Esophagus (tissue), 2 donors: ENCODE measurements at regions not wholly inside any gene's neighbourhood (a gene's known extent, or its start where the extent isn't known, plus 50 kb on each side); places are given as distances from the start of the nearest gene placed in this dataset.

Experiments used
- H3K27ac ChIP-seq, 2 donors: one replicate each; pipeline ENCODE4 v1.5.1; 2013; ENCODE audit warnings: low read depth in 2 of 2, mild to moderate bottlenecking in 2 of 2, inconsistent platforms in 1 of 2, low read length in 1 of 2, moderate library complexity in 1 of 2
- H3K27me3 ChIP-seq, 2 donors: one replicate each; pipeline ENCODE4 v1.6.1; 2013; ENCODE audit warnings: low read length in 2 of 2, control low read depth in 1 of 2, mild to moderate bottlenecking in 1 of 2; ENCODE audit not compliant: insufficient read depth in 2 of 2, control insufficient read depth in 1 of 2
- H3K36me3 ChIP-seq, 2 donors: one replicate each; pipeline ENCODE4 v1.6.1; 2013; ENCODE audit warnings: low read length in 1 of 2; ENCODE audit not compliant: control insufficient read depth in 2 of 2, insufficient read depth in 2 of 2
- H3K4me1 ChIP-seq, 2 donors: one replicate each; pipeline ENCODE4 v1.6.1; 2013; ENCODE audit warnings: low read length in 1 of 2; ENCODE audit not compliant: control insufficient read depth in 2 of 2, insufficient read depth in 2 of 2
- H3K4me3 ChIP-seq, 2 donors: one replicate each; pipeline ENCODE4 v1.5.1; 2013; ENCODE audit warnings: low read length in 2 of 2, mild to moderate bottlenecking in 2 of 2, low read depth in 1 of 2, moderate library complexity in 1 of 2
- H3K9me3 ChIP-seq, 2 donors: one replicate each; pipeline ENCODE4 v1.6.1; 2013; ENCODE audit warnings: mild to moderate bottlenecking in 2 of 2, low read depth in 1 of 2, low read length in 1 of 2, moderate library complexity in 1 of 2; ENCODE audit not compliant: control insufficient read depth in 2 of 2, insufficient read depth in 1 of 2
- WGBS, 2 donors: extraction: QIAGEN DNeasy Blood & Tissue Kit; methylation state at CpG; one replicate each; pipeline ENCODE4 v1.1.7; 2013; 5-methylcytosine and 5-hydroxymethylcytosine counted together
- donor health status: healthy with polysubstance abuse.
- donor health status: Bipolar disorder and iron deficiency.

DNA sequence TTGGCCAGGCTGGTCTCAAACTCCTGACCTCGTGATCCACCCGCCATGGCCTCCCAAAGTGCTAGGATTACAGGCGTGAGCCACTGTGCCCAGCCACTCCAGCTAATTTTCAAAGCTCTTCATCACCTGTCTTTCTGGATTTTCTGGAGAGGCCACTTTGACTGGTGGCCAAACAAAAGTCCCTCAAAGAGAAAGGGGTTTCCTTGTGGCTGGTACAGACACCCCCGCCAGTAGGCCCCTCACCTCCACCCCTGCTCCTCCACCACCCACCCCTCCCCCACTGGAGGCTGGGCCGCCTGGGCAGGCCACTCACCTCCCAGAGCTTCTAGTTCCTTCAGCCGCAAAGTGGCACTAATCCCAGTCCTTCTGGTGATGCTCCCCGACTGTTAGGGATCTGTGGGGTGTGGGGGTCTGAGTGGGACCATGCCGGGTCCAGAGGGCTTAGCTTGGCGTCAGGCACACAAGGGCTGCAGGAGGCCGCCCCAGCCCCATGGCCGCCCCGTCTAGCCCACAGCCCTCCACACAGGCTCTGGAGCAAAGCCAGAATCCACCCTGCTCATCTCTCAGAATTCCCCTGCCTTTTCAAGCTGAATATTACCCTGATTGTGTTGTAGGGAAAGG is 182.0 kb upstream of the IER5L start:
- Histone ChIP-seq H3K27ac (no peak overlapping the region), H3K27me3 (no peaks in the 10 kb centered on the region), H3K36me3 (no peaks in the 10 kb centered on the region), H3K4me1 (peaks cover 0 to 5% of the 10 kb centered on the region in 2 donors), H3K4me3 (no peak overlapping the region), H3K9me3 (peaks cover 0 to 10% of the 10 kb centered on the region in 2 donors)
- 53 to 58% methylated on average over 12 of the region's 12 CpGs for WGBS, 2 donors

DNA sequence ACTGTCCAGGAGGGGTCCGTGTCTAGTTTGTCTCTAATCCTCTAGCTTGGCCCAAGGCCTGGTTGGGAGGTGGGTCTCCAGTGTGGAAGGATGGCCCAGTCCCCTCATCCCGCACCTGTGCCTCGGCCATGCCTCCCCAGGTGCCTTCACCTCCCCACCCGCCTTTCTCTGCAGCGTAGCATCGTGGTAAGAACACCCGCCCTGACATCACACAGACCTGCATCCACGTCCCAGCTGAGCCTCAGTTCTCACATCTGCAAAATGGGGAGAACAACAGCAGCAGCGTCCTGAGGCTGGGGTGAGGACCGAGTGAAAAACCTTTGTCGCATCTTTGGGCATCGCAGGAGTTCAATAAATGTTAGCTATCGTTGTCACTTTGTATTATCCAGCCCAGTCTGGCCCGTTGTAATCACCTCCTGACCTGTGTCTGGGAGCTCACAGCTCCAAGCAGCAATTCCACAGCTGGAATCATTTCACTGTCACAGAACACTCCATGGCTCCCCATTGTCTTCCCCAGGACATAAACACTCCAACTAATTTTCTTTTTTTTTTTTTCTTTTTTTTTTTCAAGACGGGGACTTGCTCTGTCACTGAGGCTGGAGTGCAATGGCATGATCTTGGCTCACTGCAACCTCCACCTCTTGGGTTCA is 181.2 kb upstream of the IER5L start:
- WGBS, 2 donors = 91 to 92% methylated on average over 15 of the region's 15 CpGs
- H3K9me3 ChIP-seq = peaks cover 0 to 10% of the 10 kb centered on the region in 2 donors
- peaks cover 0 to 5% of the 10 kb centered on the region in 2 donors for H3K4me1 ChIP-seq
- H3K27ac ChIP-seq = no peak overlapping the region
- no peak overlapping the region for H3K4me3 ChIP-seq
- H3K27me3 ChIP-seq = no peaks in the 10 kb centered on the region
- no peaks in the 10 kb centered on the region for H3K36me3 ChIP-seq

DNA sequence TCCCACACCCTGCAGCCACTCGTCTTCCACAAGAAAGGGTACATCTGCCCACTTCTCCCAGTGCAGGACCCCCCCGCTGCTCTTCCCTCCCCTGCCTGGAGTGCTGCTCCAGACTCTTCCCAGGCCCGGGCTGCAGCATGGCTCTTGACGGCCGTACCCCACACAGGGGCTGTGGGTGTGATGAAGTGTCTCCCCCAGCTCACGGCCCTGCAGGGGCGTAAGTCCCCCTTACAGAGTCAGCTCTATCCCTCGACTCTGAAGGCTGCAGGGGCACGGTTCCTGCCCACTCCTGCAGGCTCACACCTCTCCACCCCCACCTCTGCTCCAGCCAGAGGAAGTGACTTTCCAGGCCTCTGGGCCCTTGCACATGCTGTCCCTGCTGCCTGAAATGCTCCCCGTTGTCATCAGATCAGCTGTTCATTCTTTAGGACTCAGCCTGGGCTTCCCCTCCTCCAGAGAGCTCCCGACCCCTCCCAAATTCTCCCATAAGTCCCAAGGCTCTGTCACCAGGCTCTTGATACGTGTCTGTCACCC is 180.6 kb upstream of the IER5L start:
- 79 to 81% methylated on average over 12 of the region's 12 CpGs for WGBS, 2 donors
- Histone ChIP-seq H3K27ac (no peak overlapping the region), H3K4me3 (no peak overlapping the region), H3K36me3 (no peaks in the 10 kb centered on the region), H3K4me1 (peaks cover 0 to 5% of the 10 kb centered on the region in 2 donors), H3K27me3 (no peaks in the 10 kb centered on the region), H3K9me3 (peaks cover 0 to 10% of the 10 kb centered on the region in 2 donors)

DNA sequence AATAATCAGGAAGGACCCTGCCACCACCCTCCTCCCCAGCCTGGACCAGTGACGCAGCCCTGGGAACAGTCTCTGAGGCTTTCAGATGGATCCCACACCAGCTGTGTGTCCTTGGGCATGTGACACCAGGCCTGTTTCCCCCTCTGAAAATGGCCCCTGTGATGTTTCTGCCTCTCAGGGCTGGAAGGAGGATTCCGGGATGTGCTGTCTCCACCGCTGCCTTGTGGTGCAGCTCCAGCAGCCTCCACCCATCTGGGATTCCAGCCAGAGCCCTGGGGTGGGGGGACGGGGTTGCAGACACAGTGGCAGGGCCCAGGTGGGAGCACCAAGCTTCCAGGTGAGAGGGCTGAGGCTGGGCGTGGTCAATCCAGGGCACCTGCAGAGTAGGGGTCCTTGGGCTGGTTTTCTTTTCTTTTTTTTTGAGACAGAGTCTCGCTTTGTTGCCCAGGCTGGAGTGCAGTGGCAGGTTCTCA is 179.7 kb upstream of the IER5L start:
- Histone ChIP-seq H3K4me1 (peaks cover 0 to 7% of the 10 kb centered on the region in 2 donors), H3K27me3 (no peaks in the 10 kb centered on the region)
- 70 to 75% methylated on average over 6 of the region's 6 CpGs for WGBS, 2 donors

DNA sequence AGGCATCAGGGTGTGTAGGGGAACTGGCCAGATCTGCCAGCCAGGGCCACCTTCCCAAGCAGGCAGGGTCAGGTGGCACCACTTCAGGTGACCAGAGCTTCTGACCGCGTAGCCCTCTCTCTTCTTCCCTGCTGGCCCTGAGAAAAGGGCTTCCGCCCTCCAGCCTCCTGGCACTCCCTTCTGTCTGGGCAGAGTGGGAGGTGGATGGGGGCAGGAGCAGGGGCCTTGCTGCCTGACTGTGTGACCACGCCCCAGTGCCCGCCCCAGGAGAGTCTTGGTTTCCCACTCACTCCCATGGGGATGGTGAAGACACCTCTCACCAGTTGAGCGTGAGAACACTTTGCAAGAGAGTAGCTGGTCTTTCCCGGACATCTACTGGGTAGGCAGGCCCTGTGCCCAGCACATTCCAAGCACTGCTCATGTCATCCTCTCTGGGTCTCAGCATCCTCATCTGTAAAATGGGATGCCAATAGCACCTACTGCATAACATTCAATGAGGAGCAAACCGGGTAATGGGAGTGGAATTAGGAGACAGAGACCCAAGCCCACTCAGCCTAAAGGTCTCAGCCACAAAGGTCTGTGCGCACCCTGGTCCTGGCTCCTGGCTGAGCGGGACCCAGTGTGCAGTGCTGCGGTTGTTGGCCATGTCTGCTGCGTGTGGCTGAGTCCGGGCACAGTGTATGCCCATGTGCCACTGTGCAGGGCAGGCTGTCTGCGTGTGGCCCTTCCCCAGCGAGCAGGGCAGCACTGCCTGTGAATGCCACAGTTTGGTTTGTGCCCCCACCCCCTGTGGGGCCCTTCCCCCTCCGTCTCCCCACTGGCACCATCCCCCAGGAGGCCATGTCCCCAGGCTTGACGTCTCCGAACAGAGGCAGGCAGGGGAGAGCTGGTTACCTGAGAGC is 179.1 kb upstream of the IER5L start:
- 87 to 88% methylated on average over 18 of the region's 18 CpGs for WGBS, 2 donors
- no peak overlapping the region for H3K4me3 ChIP-seq
- H3K27me3 ChIP-seq = no peaks in the 10 kb centered on the region
- peaks cover 5 to 7% of the 10 kb centered on the region in 2 donors for H3K4me1 ChIP-seq
- H3K9me3 ChIP-seq = peaks cover 0 to 10% of the 10 kb centered on the region in 2 donors
- H3K27ac ChIP-seq = no peak overlapping the region
- no peaks in the 10 kb centered on the region for H3K36me3 ChIP-seq

More for the DNA sequence above, 179.7 kb upstream of the IER5L start:
- Histone ChIP-seq H3K36me3 (no peaks in the 10 kb centered on the region), H3K4me3 (no peak overlapping the region), H3K27ac (no peak overlapping the region), H3K9me3 (peaks cover 0 to 10% of the 10 kb centered on the region in 2 donors)

DNA sequence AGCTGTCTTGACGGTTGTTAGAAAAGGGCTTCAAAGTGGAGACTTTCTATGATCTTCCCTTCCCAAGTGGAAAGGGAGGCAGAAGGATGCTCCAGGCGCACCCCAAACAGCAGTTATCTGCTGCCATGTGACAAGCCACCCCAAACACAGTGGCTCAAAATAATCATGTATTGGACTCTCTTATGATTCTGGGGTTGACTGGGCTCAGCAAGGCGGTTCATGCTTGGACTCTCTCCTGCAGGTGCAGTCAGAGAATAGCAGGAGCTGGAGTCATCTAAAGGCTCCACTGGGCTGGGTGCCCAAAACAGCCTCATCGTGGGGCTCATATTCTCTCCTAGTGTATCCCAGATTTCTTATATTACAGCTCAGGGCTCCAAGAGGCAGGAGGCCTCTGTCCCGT is 177.6 kb upstream of the IER5L start:
- H3K27me3 ChIP-seq = no peaks in the 10 kb centered on the region
- peaks cover 6% of the 10 kb centered on the region in 2 donors for H3K4me1 ChIP-seq
- 93 to 98% methylated on average over 5 of the region's 5 CpGs for WGBS, 2 donors
- H3K9me3 ChIP-seq = peaks cover 0 to 10% of the 10 kb centered on the region in 2 donors
- H3K27ac ChIP-seq = no peak overlapping the region
- no peaks in the 10 kb centered on the region for H3K36me3 ChIP-seq
- H3K4me3 ChIP-seq = no peak overlapping the region

DNA sequence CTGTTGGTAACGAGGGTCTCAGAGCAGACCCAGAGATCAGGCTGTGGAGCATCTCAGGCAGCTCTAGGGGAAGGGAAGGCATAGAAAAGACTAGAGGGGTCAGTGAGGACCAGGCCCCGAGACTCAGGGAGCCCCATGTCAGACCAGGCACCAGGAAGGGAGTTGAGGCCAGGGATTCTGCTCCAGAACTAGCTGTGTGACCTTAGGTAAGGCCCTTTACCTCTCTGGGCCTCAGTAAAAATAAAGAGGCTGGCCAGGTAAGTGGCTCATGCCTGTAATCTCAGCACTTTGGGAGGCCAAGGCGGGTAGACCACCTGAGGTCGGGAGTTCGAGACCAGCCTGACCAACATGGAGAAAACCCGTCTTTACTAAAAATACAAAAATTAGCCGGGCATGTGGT is 176.4 kb upstream of the IER5L start:
- WGBS, 2 donors = 94 to 95% methylated on average over 7 of the region's 7 CpGs

DNA sequence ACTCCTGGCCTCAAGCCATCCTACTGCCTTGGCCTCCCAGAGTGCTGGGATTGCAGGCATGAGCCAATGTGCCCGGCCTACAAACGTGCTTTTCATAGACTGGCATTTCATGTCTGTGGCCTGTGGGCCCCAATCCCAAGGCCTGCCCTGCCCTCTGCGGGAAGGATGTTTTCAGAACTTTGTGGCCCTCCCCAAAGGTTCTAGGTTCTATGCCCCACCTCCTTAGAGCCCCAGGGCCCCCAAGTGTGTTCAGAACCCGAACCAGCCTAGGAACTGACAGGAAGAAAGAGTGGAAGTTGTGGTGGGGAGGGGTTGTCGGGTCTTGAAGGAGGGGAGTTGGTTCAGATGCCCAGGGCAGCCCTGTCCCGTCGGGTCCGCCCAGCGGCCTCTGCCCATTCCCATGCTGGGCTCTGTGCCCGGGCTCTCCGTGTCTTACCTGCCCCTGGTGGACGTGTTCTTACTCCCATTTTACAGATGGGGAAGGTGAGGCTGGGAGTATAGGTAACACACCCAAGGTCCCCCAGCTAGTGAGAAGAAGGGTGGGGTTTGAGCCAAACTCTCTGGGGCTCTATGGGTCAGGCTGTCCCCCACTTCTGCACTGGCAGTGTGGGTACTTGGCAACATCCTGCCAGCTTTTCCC is 175.8 kb upstream of the IER5L start:
- Histone ChIP-seq H3K36me3 (no peaks in the 10 kb centered on the region), H3K4me3 (no peak overlapping the region), H3K4me1 (peaks cover 6 to 8% of the 10 kb centered on the region in 2 donors), H3K9me3 (peaks cover 0 to 10% of the 10 kb centered on the region in 2 donors), H3K27me3 (no peaks in the 10 kb centered on the region), H3K27ac (peak overlapping the region; percentile 25 to 38)
- WGBS, 2 donors = 64 to 71% methylated on average over 12 of the region's 12 CpGs

More for the DNA sequence above, 176.4 kb upstream of the IER5L start:
- no peak overlapping the region for H3K4me3 ChIP-seq
- H3K4me1 ChIP-seq = peaks cover 6% of the 10 kb centered on the region in 2 donors
- peaks cover 0 to 10% of the 10 kb centered on the region in 2 donors for H3K9me3 ChIP-seq
- no peak overlapping the region for H3K27ac ChIP-seq
- H3K36me3 ChIP-seq = no peaks in the 10 kb centered on the region
- H3K27me3 ChIP-seq = no peaks in the 10 kb centered on the region
